Peyer's patch (tissue), 4 donors: ENCODE measurements at regions not wholly inside any gene's neighbourhood (a gene's known extent, or its start where the extent isn't known, plus 50 kb on each side); places are given as distances from the start of the nearest gene placed in this dataset.

ENCODE experiments used
- CTCF ChIP-seq, 6 experiments: fragments of 450-650 bp in 4 of 6; fragments of 200-600 bp in 2 of 6; sonication (generic) in 1 of 6; IDR thresholded peaks; one replicate each; pipeline ENCODE4 v1.5.1; 2017 to 2019; ENCODE audit warnings: antibody characterized with exemption in 6 of 6, mild to moderate bottlenecking in 3 of 6, moderate library complexity in 1 of 6
- POLR2A ChIP-seq, 2 donors: fragments of 450-650 bp; IDR thresholded peaks; one replicate each; pipeline ENCODE4 v1.5.1; 2017; ENCODE audit warnings: antibody characterized with exemption in 2 of 2, mild to moderate bottlenecking in 2 of 2, moderate library complexity in 2 of 2

- TF ChIP-seq CTCF (IDR thresholded peaks at IDR 0.05) = no peak
- TF ChIP-seq POLR2A (IDR thresholded peaks at IDR 0.05) = no peak
These were observed 154.0 kb upstream of the FMR1 start for GRCh38 chrX:147757750-147758149.
